ENCODE measurements at regions not wholly inside any gene's neighbourhood (a gene's known extent, or its start where the extent isn't known, plus 50 kb on each side); places are given as distances from the start of the nearest gene placed in this dataset.
"Not testable (repeated sequence)": the region's sequence is repeated elsewhere in the genome, so short reads cannot be mapped to it uniquely, and the experiment has no call there.

DNA sequence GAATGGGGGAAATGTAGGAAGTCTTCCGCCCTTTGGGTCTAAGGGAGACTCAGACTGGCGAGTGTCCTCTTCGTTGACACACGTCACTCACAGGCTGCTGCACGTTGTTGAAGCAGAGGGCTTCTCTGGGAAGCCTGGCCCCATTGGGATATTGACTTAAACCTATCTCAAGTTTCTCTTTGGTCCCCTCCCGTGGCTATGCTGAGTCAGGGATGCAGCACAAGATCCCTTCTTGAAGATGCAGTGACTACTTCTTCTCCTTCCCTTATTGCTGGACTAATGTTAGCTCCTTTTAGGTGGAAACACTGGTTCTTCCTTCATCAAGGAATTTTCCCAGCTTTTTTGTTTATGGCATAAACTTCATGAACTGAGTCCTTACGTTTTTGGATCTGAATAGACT, 89.8 kb upstream of the CCDC71L start:
- DNase-seq = no peak

DNA sequence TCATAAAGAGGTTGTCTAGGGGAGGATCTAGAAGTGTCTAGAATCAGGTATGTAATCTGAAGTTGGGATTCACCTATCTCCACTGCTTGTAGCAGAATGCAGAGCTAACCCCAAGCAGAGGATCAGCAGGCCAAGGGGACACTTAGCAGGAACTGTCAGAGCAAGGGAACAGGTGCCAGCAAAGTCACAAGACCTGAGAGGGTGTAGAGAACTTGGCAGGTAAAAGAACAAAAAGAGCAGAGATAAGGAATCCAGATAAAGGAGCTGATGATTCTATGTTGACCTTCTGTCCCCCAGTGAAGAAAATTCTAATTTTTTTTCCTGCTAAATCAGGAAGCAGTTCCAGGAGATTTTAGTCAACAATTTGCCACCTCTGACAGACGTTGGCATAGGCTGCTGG, 91.4 kb upstream of the CCDC71L start:
- DNase-seq = no peak

DNA sequence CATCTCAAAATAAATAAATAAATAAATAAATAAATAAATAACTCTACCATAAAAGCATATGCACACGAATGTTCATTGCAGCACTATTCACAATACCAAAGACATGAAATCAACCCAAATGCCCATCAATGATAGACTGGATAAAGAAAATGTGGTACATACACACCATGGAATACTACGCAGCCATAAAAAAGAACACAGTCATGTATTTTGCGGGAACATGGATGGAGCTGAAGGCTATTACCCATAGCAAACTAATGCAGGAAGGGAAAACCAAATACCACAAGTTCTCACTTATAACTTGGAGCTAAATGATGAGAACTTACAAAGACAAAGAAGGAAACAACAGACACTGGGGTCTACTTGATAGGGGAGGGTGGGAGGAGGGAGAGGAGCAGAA, 94.1 kb upstream of the CCDC71L start:
- DNase-seq = not testable (repeated sequence)

DNA sequence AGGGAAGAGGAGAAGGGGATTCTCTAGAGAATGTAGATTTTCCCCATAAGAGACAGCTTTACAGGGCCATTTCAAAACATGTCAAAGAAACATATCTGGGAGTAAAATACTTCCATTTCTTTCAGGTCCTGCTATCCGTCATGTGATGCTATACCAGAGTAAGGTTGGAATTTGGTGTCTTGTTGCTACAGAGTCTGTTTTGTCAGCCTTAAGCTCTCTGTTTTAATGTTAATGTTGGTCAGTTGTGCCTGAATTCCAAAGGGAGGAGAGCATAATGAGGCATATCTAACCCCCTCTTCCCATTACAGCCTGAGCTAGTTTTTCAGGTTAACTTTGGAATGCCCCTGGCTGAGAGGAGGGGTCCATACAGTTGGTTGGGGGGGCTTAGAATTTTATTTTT, 94.7 kb upstream of the CCDC71L start:
- no peak for DNase-seq

DNA sequence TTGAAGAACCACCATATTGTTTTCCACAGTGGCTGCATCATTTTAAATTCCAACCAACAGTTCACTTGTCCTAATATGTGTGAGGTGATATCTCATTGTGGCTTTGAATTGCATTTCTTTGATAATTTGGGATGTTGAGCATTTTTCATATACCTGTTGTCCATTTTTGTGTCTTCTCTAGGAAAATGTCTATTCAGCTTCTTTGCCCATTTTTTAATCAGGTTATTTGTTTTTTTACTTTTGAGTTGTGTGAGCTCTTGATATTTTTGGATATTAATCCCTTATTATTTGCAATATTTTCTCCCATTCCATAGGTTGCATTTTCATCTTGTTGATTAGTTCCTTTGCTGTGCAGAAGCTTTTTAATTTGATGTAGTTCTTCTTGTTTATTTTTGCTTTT, 95.1 kb upstream of the CCDC71L start:
- no peak for DNase-seq

DNA sequence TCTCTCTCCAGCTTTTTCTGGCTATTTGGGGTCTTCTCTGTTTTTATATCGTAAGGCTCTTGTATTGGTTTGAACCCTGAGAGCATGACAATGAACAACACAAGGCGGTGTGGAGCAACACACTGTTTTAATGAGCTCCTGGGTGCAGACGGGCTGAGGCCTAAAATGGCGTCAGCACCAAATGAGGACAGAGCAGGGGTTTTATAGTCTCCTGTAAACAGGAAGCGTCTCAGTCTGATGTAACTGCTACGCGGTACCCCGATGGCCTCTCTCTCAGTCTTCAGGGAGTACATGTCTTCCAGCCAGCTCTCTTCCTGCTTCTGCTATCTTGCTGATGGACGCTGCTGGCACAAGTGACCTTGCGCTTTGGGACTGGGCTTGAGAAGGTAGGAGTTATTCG, 95.9 kb upstream of the CCDC71L start:
- no peak for DNase-seq

DNA sequence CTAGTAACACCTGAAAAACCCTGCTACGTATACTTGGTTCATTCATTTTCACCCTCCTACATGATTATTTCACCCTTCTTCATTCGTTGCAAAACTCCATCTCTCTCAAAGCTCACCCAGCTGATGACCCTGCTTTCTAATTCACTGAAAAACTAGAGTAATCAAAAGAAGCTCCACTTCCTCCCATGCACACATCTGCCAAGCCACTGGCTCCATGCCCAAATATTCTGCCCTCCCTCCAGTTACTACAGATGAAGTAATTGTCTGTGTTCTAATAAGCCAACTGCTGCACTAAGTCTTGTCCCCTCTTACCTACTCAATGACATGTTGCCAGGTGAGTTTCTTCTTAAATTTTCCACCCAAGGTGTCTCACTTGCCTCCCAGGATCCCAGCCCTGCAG, 96.9 kb upstream of the CCDC71L start:
- DNase-seq = peak; percentile 80

DNA sequence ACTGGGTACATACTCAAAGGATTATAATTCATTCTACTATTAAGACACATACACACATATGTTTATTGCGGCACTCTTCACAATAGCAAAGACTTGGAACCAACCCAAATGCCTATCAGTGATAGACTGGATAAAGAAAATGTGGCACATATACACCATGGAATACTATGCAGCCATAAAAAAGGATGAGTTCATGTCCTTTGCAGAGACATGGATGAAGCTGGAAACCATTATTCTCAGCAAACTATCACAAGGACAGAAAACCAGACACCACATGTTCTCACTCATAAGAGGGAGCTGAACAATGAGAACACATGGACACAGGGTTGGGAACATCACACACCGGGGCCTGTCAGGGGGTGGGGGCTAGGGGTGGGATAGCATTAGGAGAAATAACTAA, 101.9 kb upstream of the CCDC71L start:
- not testable (repeated sequence) for DNase-seq

DNA sequence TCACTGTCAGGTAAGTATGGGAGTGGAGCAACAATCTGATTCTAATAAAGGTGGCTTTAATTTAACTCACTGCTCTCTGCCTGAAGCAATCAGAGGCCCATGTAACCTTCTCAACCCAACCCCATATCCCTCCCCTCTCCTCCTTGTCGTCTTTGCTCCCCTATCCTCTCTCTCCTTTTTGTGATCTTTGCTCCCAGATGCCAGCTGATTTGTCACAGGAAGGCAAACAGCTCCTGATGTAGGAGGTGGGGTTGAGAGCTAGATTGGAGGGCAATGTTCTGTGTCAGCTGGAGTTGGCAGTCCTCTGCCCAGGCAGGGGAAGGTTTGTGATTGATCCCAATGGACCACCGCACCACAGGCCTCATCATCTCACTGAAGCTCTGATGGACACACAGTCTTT, 101.4 kb upstream of the PIK3CG start:
- no peak for DNase-seq

DNA sequence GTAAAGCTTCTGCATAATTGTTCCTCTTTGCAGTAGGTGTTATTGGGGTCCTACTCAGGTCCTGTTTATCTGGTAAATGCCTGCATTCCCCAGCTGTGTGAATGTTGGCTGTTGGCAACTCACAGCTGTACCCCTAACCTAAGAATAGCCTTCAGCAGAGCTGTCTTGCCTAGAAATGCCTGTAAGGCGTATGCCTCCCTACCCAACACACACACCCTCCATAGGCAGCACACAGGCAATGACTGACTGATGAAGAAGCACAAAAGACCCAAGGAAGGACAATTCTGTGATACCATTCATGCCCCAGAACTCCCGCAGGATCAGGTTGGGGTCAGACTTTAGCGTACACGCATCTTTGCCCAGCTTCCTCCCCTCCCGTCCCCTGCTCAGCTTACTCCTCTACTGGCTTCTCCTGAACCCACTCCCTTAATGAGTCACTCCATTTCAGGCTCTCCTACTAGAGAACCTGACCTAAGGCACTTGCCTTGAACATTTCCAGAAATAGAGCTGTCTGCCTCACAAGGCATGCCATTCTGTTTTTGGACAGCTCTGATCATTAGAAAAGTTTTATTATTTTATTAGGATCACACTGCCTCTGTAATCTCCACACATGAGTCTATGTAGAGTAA, 99.2 kb upstream of the PIK3CG start:
- DNase-seq = no peak

DNA sequence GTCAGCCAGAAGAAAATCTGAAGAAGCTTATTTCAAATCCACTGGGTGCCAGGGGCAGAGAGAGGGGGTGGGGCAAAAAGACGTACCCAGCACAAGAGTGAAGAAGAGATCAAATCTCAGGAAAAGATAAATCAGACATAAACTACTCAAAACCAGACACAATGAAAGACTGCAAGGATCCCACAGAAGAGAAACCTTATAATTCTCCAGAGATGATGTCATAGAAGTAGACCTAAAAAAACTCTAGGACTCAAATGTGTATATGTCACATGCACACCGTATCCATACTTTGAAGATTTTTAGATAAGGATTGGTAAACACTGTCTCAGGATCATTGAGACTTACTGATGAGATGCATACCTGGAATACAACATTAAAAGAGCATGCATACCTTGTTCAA, 98.5 kb upstream of the PIK3CG start:
- no peak for DNase-seq

DNA sequence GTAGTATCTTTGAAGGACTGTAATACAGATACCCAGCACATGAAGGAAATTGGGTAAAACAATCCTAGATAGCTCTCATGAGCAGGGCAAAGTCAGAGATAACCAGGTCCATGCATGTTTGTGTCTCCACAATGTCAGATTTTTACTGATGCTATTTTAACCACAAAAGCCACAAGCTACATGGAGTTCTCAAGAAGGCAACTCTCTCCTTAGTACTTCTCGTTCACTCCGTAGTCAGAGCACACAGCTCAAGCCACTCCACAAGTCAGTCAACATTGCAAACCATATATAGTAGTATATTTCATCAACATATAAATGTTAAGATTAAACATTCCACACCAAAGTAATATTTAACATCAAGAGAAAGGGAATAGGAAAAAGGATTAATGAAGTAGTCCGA, 98.0 kb upstream of the PIK3CG start:
- no peak for DNase-seq

DNA sequence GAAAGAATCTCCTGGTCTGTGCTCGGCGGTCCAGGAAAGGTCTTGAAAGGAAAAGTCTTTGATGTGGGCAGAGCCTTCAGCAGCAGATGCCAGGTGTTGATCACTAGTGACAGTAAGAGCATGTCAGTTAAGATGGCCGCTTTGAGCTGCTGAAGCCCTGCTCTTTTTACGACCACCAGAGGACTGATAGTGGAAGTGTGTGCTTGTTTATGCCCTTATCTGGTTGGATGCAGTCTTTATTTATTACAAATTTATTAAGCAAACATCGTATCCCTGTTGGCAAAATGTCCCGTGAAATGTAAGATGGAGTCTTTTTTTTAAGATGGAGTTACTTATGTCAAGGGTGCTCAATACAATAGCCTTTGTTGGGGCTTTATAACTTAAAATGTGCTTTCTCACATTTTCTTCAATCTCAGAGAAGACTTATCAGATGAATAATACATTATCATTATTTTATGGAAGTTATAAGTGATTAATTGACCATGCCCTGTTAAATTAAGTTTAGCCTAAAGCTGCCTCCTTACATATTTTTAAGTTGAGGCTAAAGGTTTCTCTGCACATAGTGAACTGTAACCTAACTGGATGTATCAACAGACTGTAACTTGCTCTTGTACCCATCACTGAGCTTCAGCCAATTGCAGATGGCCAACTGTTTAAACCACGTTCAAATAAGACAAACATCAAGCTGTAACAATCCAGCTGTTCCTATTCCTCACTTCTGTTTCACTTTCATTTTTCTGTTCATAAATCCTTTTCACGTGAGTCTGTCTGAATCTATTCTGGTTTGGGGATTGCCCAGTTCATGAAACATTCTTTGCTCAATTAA, 97.4 kb upstream of the PIK3CG start:
- DNase-seq = no peak

DNA sequence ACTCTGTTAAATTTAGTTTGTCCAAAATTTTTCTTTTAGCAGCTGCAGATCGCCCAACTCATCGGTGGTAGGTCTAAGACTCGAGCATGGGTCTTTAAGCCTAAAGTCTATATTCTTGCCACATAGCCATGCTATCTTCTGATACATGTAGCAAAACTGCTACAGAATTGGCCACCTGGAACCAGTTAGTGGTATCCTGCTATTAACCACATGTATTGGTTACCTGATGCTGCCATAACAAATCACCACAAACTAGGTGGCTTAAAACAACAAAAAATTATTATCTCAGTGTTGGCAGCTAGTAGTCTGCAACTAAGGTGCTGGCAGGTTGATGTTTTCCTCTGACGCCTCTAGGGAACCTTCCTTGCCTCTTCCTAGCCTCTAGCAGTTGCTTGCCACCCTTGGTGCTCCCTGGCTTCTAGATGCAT, 96.7 kb upstream of the PIK3CG start:
- no peak for DNase-seq

DNA sequence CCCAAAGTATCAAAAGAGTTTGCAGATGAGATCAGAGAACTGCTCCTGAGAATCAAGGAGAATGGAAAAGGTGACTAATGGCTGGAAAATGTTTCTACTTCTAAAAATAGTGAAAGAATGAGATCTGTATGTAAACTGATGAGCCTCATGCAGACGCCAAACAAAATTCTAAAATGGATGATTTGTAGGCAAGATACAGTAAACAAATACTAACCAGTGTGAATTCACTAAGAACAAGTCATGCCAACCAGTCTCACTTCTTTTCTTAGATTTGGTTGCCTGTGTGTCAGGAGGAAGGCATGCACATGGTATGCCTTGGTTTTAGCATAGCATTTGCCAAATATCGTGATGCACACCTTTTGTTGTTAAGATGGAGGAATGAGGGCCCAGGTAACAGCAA, 94.9 kb upstream of the PIK3CG start:
- DNase-seq = no peak

DNA sequence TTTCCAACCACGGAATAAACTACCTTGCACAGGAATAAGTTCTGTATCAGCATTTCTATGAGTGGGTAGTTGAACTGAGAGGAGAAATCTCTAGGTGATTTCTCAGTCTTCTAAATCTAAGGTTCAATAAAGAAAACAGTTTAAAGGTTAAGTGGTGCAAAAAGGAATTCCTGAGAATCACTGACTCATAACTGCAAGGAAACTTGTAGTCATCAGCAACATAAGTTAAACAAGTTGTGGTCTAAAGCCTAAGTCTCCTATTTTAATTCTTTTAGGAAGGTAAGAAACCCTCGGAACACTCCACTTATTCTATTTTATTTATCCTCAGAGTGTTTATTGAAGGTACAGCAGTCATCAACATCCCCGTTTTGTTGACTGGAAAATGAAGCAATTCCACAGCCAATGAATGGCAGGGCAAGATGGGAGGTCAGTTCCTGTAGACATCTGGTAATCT, 92.4 kb upstream of the PIK3CG start:
- DNase-seq = no peak

DNA sequence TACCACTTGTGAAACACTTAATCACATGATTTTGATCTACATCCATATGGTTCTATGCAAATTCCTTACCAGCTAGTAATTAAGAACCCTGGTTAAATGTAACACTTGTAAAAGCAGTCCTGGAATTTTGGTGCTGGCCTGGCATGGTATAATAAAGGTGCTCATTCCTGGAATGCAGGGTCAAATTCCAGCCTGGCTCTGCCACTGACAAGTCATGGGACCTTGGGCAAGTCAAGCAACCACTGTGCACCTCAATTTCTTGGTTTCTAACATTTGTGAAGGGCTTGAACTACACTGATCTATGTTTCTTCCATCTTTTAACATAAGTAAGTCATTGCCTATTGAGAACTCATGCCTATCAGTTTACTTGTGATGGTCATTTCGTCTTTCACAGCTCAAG, 91.9 kb upstream of the PIK3CG start:
- no peak for DNase-seq

DNA sequence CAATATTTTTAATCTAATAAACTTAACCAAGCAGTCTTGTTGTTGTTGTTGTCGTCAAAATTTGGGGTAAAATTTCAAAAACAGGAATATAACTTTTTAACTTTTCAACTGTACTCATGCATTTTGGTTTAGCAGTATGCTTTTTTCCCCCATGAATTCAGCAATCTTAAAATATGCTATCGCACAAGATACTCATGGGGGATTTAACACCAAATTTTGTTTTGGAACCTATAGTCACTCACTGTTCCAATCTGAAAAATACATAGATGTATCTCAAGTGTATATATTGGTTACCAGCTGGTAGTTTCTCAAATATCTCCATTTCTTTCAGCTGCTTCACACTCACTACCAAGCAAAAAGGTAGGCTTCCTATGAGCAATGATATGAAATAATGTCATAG, 91.4 kb upstream of the PIK3CG start:
- DNase-seq = no peak

DNA sequence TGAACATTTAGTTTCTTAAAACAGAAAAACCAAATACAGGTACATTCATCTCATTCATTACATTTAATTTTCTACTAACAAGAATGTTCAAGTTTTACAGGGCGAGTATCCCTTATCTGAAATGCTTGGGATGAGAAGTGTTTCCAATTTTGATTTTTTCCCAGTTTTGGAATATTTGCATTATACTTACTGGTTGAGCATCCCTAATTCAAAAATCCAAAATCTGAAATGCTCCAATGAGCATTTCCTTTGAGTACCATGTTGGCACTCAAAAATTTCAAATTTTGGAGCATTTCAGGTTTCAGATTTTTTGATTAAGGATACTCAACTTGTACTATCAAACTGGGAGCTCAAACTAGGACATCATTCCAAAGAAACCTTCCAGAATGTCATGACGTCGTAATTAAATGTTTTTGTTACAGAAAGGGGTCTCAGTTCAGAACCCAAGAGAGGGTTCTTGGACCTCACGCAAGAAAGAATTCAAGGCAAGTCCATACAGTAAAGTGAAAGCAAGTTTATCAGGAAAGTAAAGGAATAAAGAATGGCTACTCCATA, 90.8 kb upstream of the PIK3CG start:
- no peak for DNase-seq

DNA sequence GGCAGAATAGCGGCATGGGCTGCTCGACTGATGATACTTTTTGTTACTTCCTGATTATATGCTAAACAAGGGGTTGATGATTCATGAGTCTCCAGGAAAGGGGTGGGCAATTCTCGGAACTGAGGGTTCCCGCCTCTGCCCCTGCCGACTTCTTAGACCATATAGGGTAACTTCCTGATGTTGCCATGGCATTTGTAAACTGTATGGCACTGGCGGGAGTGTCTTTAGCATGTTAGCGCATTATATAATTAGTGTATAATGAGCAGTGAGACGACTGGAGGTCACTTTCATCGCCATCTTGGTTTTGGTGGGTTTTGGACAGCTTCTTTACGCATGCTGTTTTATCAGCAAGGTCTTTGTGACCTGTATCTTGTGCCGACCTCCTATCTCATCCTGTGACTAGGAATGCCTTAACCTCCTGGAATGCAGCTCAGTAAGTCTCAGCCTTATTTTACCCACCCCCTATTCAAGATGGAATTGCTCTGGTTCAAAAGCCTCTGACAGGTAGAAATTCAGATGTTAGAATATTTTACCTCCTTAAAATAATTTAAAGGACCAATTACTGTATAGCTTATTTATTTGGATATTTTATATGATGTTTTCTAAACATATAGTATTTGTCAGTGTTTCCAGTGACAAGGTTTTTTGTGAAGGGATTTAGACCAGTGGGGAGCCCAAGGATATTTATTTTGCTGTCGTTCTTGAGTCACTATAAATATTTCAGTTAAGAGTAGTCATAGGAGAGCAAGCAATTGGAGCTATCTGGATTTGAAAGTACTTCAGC, 90.1 kb upstream of the PIK3CG start:
- no peak for DNase-seq

DNA sequence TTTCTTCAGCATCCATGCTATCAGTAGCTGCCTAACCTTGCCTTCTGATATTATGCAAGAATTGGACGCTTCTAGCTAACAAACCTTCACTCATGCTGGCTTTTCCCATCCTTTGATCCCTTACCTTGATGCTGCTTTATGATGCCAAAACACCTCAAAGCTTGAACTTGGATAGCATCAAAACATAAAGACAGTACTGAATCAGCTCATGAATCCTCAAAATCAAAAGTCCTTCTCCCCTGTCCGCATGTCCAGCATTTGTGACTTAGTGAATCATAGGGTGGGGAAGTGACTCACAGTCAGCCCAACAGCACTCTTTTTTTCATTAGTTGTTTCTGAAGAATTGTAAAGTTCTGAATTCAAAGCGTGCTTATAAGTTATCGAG, 89.5 kb upstream of the PIK3CG start:
- no peak for DNase-seq

DNA sequence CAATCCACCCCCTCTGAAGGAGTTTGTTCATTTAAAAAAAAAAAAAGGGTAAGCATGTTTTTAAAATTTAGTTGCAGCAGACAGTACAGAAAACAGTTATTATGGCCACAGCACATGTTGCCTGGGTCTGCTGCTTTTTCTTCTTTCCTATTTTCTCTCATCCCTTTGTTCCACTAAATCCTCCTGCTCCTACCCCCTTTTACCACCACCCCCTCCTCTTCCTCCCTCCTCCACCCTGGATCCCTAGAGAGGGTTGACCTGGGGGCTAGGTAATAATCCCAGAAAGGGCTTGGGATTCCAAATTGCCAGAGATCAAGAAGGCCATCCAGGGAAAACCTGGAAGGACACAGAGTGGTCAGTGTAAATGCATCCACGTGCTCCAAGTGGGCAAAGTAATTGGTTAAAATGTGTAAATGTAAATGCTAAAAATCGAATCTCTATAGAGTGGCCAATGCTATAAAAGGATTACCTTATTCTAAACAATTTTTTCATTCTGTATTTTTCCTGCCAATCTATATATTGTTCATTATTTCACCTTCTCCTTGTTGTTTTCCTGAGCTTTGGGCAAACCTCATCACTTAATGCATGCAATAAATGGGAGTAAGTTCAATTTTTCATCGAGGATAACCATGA, 89.0 kb upstream of the PIK3CG start:
- DNase-seq = no peak

All from NCI-H1105 (cell line).